HG02571 (cell line): ENCODE measurements at regions not wholly inside any gene's neighbourhood (a gene's known extent, or its start where the extent isn't known, plus 50 kb on each side); places are given as distances from the start of the nearest gene placed in this dataset.
"Not testable (repeated sequence)": the region's sequence is repeated elsewhere in the genome, so short reads cannot be mapped to it uniquely, and the experiment has no call there.

ENCODE experiments used
- ATAC-seq: cut with Tn5 transposase; IDR thresholded peaks from one replicate; pipeline ENCODE4 v1.9.1; 2021; ENCODE audit warnings: mild to moderate bottlenecking, moderate library complexity; ENCODE audit not compliant: unreplicated experiment

- no peak for ATAC-seq
Measured at GRCh38 chr10:15430969-15431771, 60.1 kb upstream of the FAM171A1 start.

- ATAC-seq: no peak
Measured at GRCh38 chr10:15428681-15429080, 57.6 kb upstream of the FAM171A1 start.

GRCh38 chr10:15427843-15428414 is 56.8 kb upstream of the FAM171A1 start:
- ATAC-seq: no peak

GRCh38 chr10:15426558-15426957 is 55.5 kb upstream of the FAM171A1 start:
- no peak for ATAC-seq

- no peak for ATAC-seq
Measured at GRCh38 chr10:15426115-15426514, 55.0 kb upstream of the FAM171A1 start.

- ATAC-seq: not testable (repeated sequence)
Measured at GRCh38 chr10:15421875-15422274, 50.8 kb upstream of the FAM171A1 start.
